ENCODE measurements at regions not wholly inside any gene's neighbourhood (a gene's known extent, or its start where the extent isn't known, plus 50 kb on each side); places are given as distances from the start of the nearest gene placed in this dataset.

GRCh38 chr1:239764546-239764945, 327.1 kb upstream of the FMN2 start:
- TF ChIP-seq CTCF (IDR thresholded peaks at IDR 0.05) (no peak), POLR2A (IDR thresholded peaks at IDR 0.05) (no peak)
